Ramos (cell line): ENCODE measurements at regions not wholly inside any gene's neighbourhood (a gene's known extent, or its start where the extent isn't known, plus 50 kb on each side); places are given as distances from the start of the nearest gene placed in this dataset.

Source experiments
- in situ Hi-C: fragments of 300-500 bp; cut with MboI; formaldehyde crosslinking; loops from one replicate; pipeline ENCODE4 v1.14.3; 2022; ENCODE audit warnings: low sequenced_read_pairs; ENCODE audit not compliant: unreplicated experiment

- in situ Hi-C loops: no loop called here
Observed at GRCh38 chr7:25754751-25755150, 397.2 kb upstream of the NFE2L3 start.

GRCh38 chr7:25756601-25757000 lies 395.4 kb upstream of the NFE2L3 start:
- in situ Hi-C loops: no loop called here

- in situ Hi-C loops: no loop called here
Observed at GRCh38 chr7:25758559-25758958, 393.4 kb upstream of the NFE2L3 start.

- in situ Hi-C loops: no loop called here
Observed at GRCh38 chr7:25759286-25759685, 392.7 kb upstream of the NFE2L3 start.

GRCh38 chr7:25759748-25760147 lies 392.2 kb upstream of the NFE2L3 start:
- in situ Hi-C loops: no loop called here

GRCh38 chr7:25762511-25763462 lies 389.2 kb upstream of the NFE2L3 start:
- in situ Hi-C loops: no loop called here

- in situ Hi-C loops: no loop called here
Observed at GRCh38 chr7:25763463-25763860, 388.5 kb upstream of the NFE2L3 start.

GRCh38 chr7:25765110-25765655 lies 386.8 kb upstream of the NFE2L3 start:
- in situ Hi-C loops: no loop called here

- in situ Hi-C loops: no loop called here
Observed at GRCh38 chr7:25770235-25770634, 381.8 kb upstream of the NFE2L3 start.

GRCh38 chr7:25770670-25771069 lies 381.3 kb upstream of the NFE2L3 start:
- in situ Hi-C loops: no loop called here

GRCh38 chr7:25771491-25771890 lies 380.5 kb upstream of the NFE2L3 start:
- in situ Hi-C loops: no loop called here

GRCh38 chr7:25772802-25773201 lies 379.2 kb upstream of the NFE2L3 start:
- in situ Hi-C loops: no loop called here

GRCh38 chr7:25774675-25775074 lies 377.3 kb upstream of the NFE2L3 start:
- in situ Hi-C loops: no loop called here

- in situ Hi-C loops: no loop called here
Observed at GRCh38 chr7:25775570-25775969, 376.4 kb upstream of the NFE2L3 start.

- in situ Hi-C loops: no loop called here
Observed at GRCh38 chr7:25775999-25776743, 375.8 kb upstream of the NFE2L3 start.

- in situ Hi-C loops: no loop called here
Observed at GRCh38 chr7:25776744-25777123, 375.3 kb upstream of the NFE2L3 start.

- in situ Hi-C loops: no loop called here
Observed at GRCh38 chr7:25777969-25778708, 373.9 kb upstream of the NFE2L3 start.

GRCh38 chr7:25779002-25779546 lies 372.9 kb upstream of the NFE2L3 start:
- in situ Hi-C loops: no loop called here

GRCh38 chr7:25780904-25781303 lies 371.1 kb upstream of the NFE2L3 start:
- in situ Hi-C loops: no loop called here

- in situ Hi-C loops: no loop called here
Observed at GRCh38 chr7:25781704-25782103, 370.3 kb upstream of the NFE2L3 start.
